NT2/D1 (cell line): ENCODE measurements at regions not wholly inside any gene's neighbourhood (a gene's known extent, or its start where the extent isn't known, plus 50 kb on each side); places are given as distances from the start of the nearest gene placed in this dataset.

ENCODE experiments used
- DNase-seq: peaks from one replicate; pipeline ENCODE4 v3.0.0-alpha.2; 2011; ENCODE audit warnings: low read depth, low spot score
- H3K27me3 ChIP-seq: 2 replicates; pipeline ENCODE4 v1.6.0; 2011; ENCODE audit warnings: mild to moderate bottlenecking; ENCODE audit not compliant: insufficient read length, insufficient read depth
- H3K36me3 ChIP-seq: 2 replicates; pipeline ENCODE4 v1.6.1; 2011; ENCODE audit warnings: mild to moderate bottlenecking, low read length, mixed read lengths; ENCODE audit not compliant: insufficient read depth, insufficient read length
- H3K4me1 ChIP-seq: 2 replicates; pipeline ENCODE4 v1.5.1; 2011; ENCODE audit not compliant: insufficient read depth, insufficient read length
- H3K4me3 ChIP-seq: 2 replicates; pipeline ENCODE4 v1.5.1; 2011; ENCODE audit warnings: low read depth; ENCODE audit not compliant: insufficient read length
- H3K9ac ChIP-seq: 2 replicates; pipeline ENCODE4 v1.6.0; 2011; ENCODE audit warnings: low read depth; ENCODE audit not compliant: insufficient read length
- H3K9me3 ChIP-seq: 2 replicates; pipeline ENCODE4 v1.5.1; 2011; ENCODE audit warnings: mild to moderate bottlenecking, low read length; ENCODE audit not compliant: insufficient read depth
- SUZ12 ChIP-seq: IDR thresholded peaks from 2 replicates; pipeline ENCODE4 v1.6.1; 2011; ENCODE audit not compliant: insufficient read length, insufficient read depth; ENCODE audit errors: extremely low read depth
- YY1 ChIP-seq: IDR thresholded peaks from 2 replicates; pipeline ENCODE4 v1.6.1; 2011; ENCODE audit not compliant: insufficient read length, insufficient read depth
- ZNF274 ChIP-seq: IDR thresholded peaks from 2 replicates; pipeline ENCODE4 v1.6.1; 2011; ENCODE audit warnings: mild to moderate bottlenecking, low read depth, low read length

DNA sequence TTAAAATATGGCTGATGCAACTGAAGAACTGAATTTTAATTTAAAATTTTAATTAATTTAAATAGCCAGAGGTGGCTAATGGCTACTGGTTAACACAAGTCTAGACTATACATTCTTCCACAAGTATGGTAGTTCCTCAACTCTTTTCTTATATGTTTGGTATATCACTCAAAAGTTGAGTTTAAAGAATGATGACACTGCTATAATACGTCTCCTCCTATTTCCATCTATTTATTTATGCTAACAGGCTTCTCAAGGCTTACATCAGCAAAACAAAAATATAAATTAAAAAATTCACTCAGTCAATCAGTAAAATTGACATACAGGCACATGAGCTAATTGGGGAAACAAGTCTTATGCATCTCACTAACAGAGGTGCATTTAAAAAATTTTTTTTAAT lies 227.9 kb upstream of the PMFBP1 start:
- H3K27me3 ChIP-seq: no peaks in the 10 kb centered on the region
- peaks cover 9% of the 10 kb centered on the region for H3K9me3 ChIP-seq
- no peak for TF ChIP-seq YY1
- TF ChIP-seq SUZ12: no peak
- TF ChIP-seq ZNF274: no peak
- no peaks in the 10 kb centered on the region for H3K4me1 ChIP-seq
- H3K4me3 ChIP-seq: no peak overlapping the region
- H3K36me3 ChIP-seq: no peaks in the 10 kb centered on the region
- no peak overlapping the region for H3K9ac ChIP-seq
- no peak for DNase-seq

DNA sequence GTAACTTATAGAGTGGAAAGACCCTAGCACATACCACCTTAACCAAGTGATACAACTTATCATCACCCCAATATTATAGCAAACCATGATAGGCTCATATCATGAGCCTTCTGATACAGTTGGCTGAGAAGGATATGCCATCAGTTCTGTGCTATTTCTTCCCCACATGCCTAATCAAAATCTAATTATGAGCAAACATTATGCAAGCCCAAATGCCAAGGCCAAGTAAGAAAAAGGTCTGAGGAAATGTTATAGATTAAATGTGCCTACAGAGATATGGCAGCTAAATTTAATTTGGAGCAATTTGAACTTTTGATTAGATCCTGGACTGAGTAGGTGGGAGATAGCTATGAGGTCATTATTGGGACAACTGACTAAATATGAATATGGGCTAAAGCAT lies 225.9 kb upstream of the PMFBP1 start:
- no peak for DNase-seq
- TF ChIP-seq ZNF274 (no peak), YY1 (no peak), SUZ12 (no peak)
- Histone ChIP-seq H3K36me3 (no peaks in the 10 kb centered on the region), H3K9ac (no peak overlapping the region), H3K27me3 (no peaks in the 10 kb centered on the region), H3K4me1 (no peaks in the 10 kb centered on the region), H3K9me3 (peaks cover 12% of the 10 kb centered on the region), H3K4me3 (no peak overlapping the region)

- no peaks in the 10 kb centered on the region for H3K4me1 ChIP-seq
- no peak overlapping the region for H3K4me3 ChIP-seq
- no peaks in the 10 kb centered on the region for H3K27me3 ChIP-seq
- no peaks in the 10 kb centered on the region for H3K36me3 ChIP-seq
- TF ChIP-seq ZNF274: no peak
- TF ChIP-seq SUZ12: no peak
- TF ChIP-seq YY1: no peak
- no peak for DNase-seq
- no peak overlapping the region for H3K9ac ChIP-seq
- H3K9me3 ChIP-seq: peaks cover 12% of the 10 kb centered on the region
Observed at GRCh38 chr16:72394526-72394925, 222.6 kb upstream of the PMFBP1 start.

DNA sequence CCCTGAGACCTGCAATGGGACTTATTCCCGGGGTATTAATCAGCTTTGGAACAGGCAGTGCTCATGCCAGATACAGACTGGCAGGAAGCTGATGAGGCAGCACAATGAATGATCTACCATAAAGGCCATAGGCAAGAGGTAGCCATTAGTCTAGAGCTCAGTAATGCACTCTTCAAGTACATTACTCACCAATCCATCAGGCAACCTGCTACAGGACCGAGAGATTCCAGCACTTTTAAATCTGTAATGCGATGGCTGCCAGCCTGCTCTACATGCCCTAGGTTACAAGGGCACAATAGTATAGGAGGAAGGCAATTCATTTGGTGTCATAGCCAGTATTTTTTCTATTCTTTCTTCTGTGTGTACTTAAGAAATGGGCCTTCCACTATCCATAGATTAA lies 217.8 kb upstream of the PMFBP1 start:
- TF ChIP-seq ZNF274 (no peak), SUZ12 (no peak), YY1 (no peak)
- Histone ChIP-seq H3K36me3 (no peaks in the 10 kb centered on the region), H3K27me3 (no peaks in the 10 kb centered on the region), H3K4me3 (no peak overlapping the region), H3K9ac (no peak overlapping the region), H3K9me3 (peaks cover 29% of the 10 kb centered on the region), H3K4me1 (no peaks in the 10 kb centered on the region)
- DNase-seq: no peak

- TF ChIP-seq SUZ12 (no peak), YY1 (no peak), ZNF274 (no peak)
- peaks cover 25% of the 10 kb centered on the region for H3K9me3 ChIP-seq
- no peak for DNase-seq
- H3K4me1 ChIP-seq: no peaks in the 10 kb centered on the region
- no peak overlapping the region for H3K4me3 ChIP-seq
- H3K27me3 ChIP-seq: no peaks in the 10 kb centered on the region
- H3K9ac ChIP-seq: no peak overlapping the region
- H3K36me3 ChIP-seq: no peaks in the 10 kb centered on the region
Observed at GRCh38 chr16:72388007-72388406, 216.1 kb upstream of the PMFBP1 start.

DNA sequence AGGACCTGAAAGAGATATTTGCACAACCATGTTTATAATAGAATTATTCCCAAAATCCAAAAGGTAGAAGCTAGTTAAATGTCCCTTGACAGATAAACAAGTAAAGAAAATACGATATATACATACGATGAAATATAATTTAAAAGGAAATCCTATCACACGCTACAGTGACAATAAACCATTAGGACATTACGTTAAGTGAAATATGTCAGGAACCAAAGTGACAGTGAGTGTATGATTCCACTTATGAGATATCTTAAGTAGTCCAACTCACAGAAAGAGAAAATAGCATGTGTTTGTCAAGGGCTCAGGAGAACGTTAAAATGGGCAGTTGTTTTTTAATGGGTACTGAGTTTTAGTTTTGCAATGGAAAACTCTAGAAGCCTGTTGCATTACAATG lies 212.7 kb upstream of the PMFBP1 start:
- Histone ChIP-seq H3K9ac (no peak overlapping the region), H3K4me1 (no peaks in the 10 kb centered on the region), H3K9me3 (peaks cover 25% of the 10 kb centered on the region), H3K27me3 (no peaks in the 10 kb centered on the region), H3K4me3 (no peak overlapping the region), H3K36me3 (no peaks in the 10 kb centered on the region)
- no peak for TF ChIP-seq ZNF274
- no peak for TF ChIP-seq YY1
- no peak for TF ChIP-seq SUZ12
- DNase-seq: no peak

- TF ChIP-seq SUZ12 (no peak), YY1 (no peak), ZNF274 (no peak)
- Histone ChIP-seq H3K9ac (no peak overlapping the region), H3K4me3 (no peak overlapping the region), H3K27me3 (no peaks in the 10 kb centered on the region), H3K9me3 (no peaks in the 10 kb centered on the region), H3K4me1 (no peaks in the 10 kb centered on the region), H3K36me3 (no peaks in the 10 kb centered on the region)
- no peak for DNase-seq
Observed at GRCh38 chr16:72380283-72380682, 208.3 kb upstream of the PMFBP1 start.

DNA sequence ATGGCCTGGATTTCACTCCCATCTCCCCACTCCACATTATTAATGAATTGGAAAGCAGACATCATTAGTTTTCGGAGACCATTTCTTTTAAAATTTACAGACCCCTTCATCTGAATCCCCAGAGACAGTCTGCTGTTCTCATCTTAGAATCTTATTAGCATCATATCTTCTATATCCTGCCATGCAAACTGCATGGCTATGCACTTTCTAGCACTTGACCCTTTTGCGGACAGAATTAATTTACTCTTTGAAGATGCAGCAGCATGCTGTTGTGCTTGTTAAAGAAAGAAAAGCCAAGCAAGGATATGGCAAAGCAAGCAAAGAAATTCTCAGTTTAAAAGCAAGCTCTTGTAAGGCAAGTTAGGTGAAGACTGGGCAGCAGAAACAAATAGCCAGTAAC lies 201.2 kb upstream of the PMFBP1 start:
- no peak overlapping the region for H3K9ac ChIP-seq
- TF ChIP-seq YY1 (no peak), SUZ12 (no peak), ZNF274 (no peak)

More for the DNA sequence above, 201.2 kb upstream of the PMFBP1 start:
- Histone ChIP-seq H3K27me3 (no peaks in the 10 kb centered on the region), H3K4me1 (peaks cover 3% of the 10 kb centered on the region), H3K4me3 (no peak overlapping the region), H3K9me3 (no peaks in the 10 kb centered on the region), H3K36me3 (no peaks in the 10 kb centered on the region)
- DNase-seq: no peak
